ENCODE measurements at regions not wholly inside any gene's neighbourhood (a gene's known extent, or its start where the extent isn't known, plus 50 kb on each side); places are given as distances from the start of the nearest gene placed in this dataset.

GRCh38 chr3:188034989-188035388, 119.0 kb upstream of the LPP start:
- no peak for DNase-seq
- H2AFZ ChIP-seq (ENCODE audit: low read depth), result no peak overlapping the region
- peaks cover 0 to 2% of the 10 kb centered on the region in 2 experiments; a peak in 1 of 4 replicates for H3K4me1 ChIP-seq (ENCODE audit: control insufficient read depth in 1 of 2, insufficient read depth in 2 of 2, low read depth in 1 of 2, low read length in 1 of 2)
- H4K20me1 ChIP-seq (ENCODE audit: insufficient read depth), result no peaks in the 10 kb centered on the region
- H3F3A ChIP-seq (replicated peaks; ENCODE audit: insufficient read depth), result no peaks in the 10 kb centered on the region
- H3K9me3 ChIP-seq, result no peaks in the 10 kb centered on the region
- no peak overlapping the region for H3K27ac ChIP-seq (ENCODE audit: low read depth in 2 of 2, low read length in 1 of 2)
- no peaks in the 10 kb centered on the region for H3K79me2 ChIP-seq (ENCODE audit: insufficient read depth)
- ChIA-PET POLR2A (no interaction called here), CTCF (no interaction called here)
- no peaks in the 10 kb centered on the region for H3K36me3 ChIP-seq (replicated peaks in 1 of 2; ENCODE audit: control insufficient read depth in 1 of 2, insufficient read depth in 2 of 2, low read length in 1 of 2)
- no peak overlapping the region for H3K4me2 ChIP-seq
- 75% methylated on average over 3 of the region's 3 CpGs for WGBS (ENCODE audit: low lambda C conversion rate)
- H3K4me3 ChIP-seq (ENCODE audit: low read depth in 2 of 2, low read length in 1 of 2), result no peak overlapping the region
- no peak overlapping the region for H3K9ac ChIP-seq
- TF ChIP-seq EZH2phosphoT487 (IDR thresholded peaks at IDR 0.05; ENCODE audit: borderline replicate concordance, low read depth) (no peak), USF1 (IDR thresholded peaks at IDR 0.05; ENCODE audit: borderline replicate concordance, low read depth) (no peak), POLR2AphosphoS5 (IDR thresholded peaks at IDR 0.05; ENCODE audit: low read depth, low read length) (no peak), REST (IDR thresholded peaks at IDR 0.05; ENCODE audit: low read depth, low read length) (no peak), SIN3A (IDR thresholded peaks at IDR 0.05; ENCODE audit: borderline replicate concordance, low read depth, low read length) (no peak), CHD2 (IDR thresholded peaks at IDR 0.05; ENCODE audit: low read length, partially characterized antibody) (no peak), TEAD4 (IDR thresholded peaks at IDR 0.05; ENCODE audit: borderline replicate concordance, insufficient read depth) (no peak), ZBTB33 (IDR thresholded peaks at IDR 0.05; ENCODE audit: borderline replicate concordance, low read depth) (no peak), FOXM1 (IDR thresholded peaks at IDR 0.05; ENCODE audit: low read depth) (no peak), PBX3 (IDR thresholded peaks at IDR 0.05) (no peak), GABPA (IDR thresholded peaks at IDR 0.05; ENCODE audit: low read depth) (no peak), MEF2A (IDR thresholded peaks at IDR 0.05; ENCODE audit: borderline replicate concordance, low read depth) (no peak), EP300 (IDR thresholded peaks at IDR 0.05; ENCODE audit: borderline replicate concordance in 1 of 2, low read depth in 1 of 2, low read length in 1 of 2) (no peak), RFX5 (IDR thresholded peaks at IDR 0.05; ENCODE audit: low read length) (no peak), MXI1 (IDR thresholded peaks at IDR 0.05; ENCODE audit: low read depth, low read length) (no peak), RXRA (IDR thresholded peaks at IDR 0.05; ENCODE audit: borderline replicate concordance, low read depth) (no peak), TCF12 (IDR thresholded peaks at IDR 0.05) (no peak)
- H3K9me2 ChIP-seq, result no peaks in the 10 kb centered on the region
- H3K27me3 ChIP-seq (ENCODE audit: insufficient read depth), result no peaks in the 10 kb centered on the region

Measured in SK-N-SH (cell line).